ENCODE measurements at regions not wholly inside any gene's neighbourhood (a gene's known extent, or its start where the extent isn't known, plus 50 kb on each side); places are given as distances from the start of the nearest gene placed in this dataset.
"Not testable (repeated sequence)": the region's sequence is repeated elsewhere in the genome, so short reads cannot be mapped to it uniquely, and the experiment has no call there.

DNA sequence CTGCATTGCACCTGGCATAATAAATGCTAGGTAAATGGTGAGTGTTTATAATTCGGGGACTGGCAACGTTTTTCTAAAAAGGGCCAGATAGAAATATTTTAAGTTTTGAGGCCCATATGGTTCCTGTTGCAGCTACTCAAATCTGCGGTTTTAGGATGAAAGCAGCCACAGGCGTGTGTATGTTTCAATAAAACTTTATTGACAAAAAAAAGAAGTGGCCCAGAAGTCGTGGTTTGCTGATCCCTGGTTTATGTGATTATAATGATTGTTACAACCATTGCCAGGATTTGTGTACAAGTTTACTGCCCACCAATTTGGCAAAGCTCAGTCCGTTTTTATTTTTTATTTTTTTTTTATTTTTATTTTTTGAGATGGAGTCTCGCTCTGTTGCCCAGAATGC, 536.1 kb downstream of the XYLT1 start:
- 83 to 95% methylated on average over 7 of the region's 7 CpGs for WGBS, 2 donors
- intact Hi-C loops (cut with DNase I): no loop called here
- Histone ChIP-seq H3K27me3 (peaks cover 0 to 22% (median 0%) of the 10 kb centered on the region in 4 donors), H3K27ac (no peak overlapping the region), H3K36me3 (no peaks in the 10 kb centered on the region), H3K9me3 (no peaks in the 10 kb centered on the region), H3K4me1 (peaks cover 0 to 12% (median 0%) of the 10 kb centered on the region in 3 donors), H3K4me3 (no peak overlapping the region)
- no peak for DNase-seq
- TF ChIP-seq, protein P1, sequence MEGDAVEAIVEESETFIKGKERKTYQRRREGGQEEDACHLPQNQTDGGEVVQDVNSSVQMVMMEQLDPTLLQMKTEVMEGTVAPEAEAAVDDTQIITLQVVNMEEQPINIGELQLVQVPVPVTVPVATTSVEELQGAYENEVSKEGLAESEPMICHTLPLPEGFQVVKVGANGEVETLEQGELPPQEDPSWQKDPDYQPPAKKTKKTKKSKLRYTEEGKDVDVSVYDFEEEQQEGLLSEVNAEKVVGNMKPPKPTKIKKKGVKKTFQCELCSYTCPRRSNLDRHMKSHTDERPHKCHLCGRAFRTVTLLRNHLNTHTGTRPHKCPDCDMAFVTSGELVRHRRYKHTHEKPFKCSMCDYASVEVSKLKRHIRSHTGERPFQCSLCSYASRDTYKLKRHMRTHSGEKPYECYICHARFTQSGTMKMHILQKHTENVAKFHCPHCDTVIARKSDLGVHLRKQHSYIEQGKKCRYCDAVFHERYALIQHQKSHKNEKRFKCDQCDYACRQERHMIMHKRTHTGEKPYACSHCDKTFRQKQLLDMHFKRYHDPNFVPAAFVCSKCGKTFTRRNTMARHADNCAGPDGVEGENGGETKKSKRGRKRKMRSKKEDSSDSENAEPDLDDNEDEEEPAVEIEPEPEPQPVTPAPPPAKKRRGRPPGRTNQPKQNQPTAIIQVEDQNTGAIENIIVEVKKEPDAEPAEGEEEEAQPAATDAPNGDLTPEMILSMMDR (IDR thresholded peaks at IDR 0.05): no peak
- TF ChIP-seq POLR2A (IDR thresholded peaks at IDR 0.05): no peak

DNA sequence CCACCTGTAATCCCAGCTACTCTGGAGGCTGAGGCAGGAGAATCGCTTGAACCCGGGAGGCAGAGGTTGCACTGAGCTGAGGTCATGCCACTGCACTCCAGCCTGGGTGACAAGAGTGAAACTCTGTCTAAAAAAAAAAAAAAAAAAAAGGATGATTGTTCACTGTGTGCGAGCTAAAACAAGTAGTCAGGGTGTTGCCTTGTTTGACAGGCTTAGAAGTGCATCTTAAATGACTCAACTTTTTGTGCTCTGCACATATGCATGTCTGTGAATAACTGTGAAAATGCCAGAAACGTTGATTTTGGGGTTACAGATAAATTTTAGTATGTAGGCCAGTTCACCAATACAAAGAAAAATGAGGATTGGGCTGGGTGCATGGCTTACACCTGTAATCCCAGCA, 534.9 kb downstream of the XYLT1 start:
- H3K4me3 ChIP-seq; DNase-seq; H3K9me3 ChIP-seq; intact Hi-C loops (cut with DNase I); H3K27ac ChIP-seq; H3K36me3 ChIP-seq: not testable (repeated sequence)
- 39 to 56% methylated on average over 4 of the region's 4 CpGs for WGBS, 2 donors
- peaks cover 0 to 30% (median 0%) of the 10 kb centered on the region in 4 donors for H3K27me3 ChIP-seq
- H3K4me1 ChIP-seq: peaks cover 0 to 12% (median 0%) of the 10 kb centered on the region in 3 donors

DNA sequence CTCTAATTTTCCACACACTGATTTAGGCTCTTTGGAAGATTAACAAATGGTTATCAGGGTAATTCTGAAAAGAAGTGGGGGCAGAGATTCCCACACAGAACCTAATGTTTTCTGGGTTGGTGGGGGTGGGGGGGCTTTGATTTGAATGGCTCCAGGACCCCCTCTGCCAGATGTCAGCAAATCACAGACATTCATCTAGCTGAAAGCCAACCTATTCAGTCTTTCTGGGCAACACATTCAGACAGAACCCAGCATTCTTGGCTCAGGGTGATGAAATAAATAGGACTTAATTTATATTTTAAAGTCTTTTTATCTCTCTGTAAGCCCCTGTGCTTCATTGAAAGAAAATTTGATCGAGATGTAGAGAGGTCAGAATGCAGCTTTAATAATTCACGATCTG, 533.2 kb downstream of the XYLT1 start:
- 59 to 73% methylated on average over 2 of the region's 2 CpGs for WGBS, 2 donors
- no peak overlapping the region for H3K27ac ChIP-seq
- peaks cover 0 to 33% (median 0%) of the 10 kb centered on the region in 4 donors for H3K27me3 ChIP-seq
- H3K9me3 ChIP-seq: no peaks in the 10 kb centered on the region
- TF ChIP-seq POLR2A (IDR thresholded peaks at IDR 0.05): no peak
- TF ChIP-seq, protein P1 (IDR thresholded peaks at IDR 0.05): no peak
- intact Hi-C loops (cut with DNase I): no loop called here
- no peak overlapping the region for H3K4me3 ChIP-seq
- no peaks in the 10 kb centered on the region for H3K36me3 ChIP-seq
- no peak for DNase-seq
- peaks cover 0 to 12% (median 0%) of the 10 kb centered on the region in 3 donors for H3K4me1 ChIP-seq

DNA sequence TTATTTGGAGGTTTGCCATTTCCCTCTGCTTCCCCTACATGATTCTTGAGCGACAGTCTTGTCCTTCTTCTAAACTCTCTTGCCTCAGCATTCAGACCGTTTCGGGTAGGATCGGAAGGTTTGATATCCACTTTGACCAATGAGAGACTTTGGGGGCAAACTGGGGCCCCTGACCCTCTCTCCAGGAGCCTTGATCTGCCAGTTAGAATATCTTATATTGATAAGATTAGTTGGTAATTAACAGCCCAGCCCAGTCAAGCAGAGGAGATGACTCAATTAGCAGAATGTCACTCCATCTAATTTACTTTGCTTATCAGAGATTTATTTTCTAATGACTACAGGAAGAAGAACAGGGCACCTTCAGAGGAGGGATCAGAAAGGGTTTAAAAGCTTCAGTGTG, 532.8 kb downstream of the XYLT1 start:
- H3K4me1 ChIP-seq: peaks cover 0 to 12% (median 0%) of the 10 kb centered on the region in 3 donors
- H3K36me3 ChIP-seq: no peaks in the 10 kb centered on the region
- H3K9me3 ChIP-seq: no peaks in the 10 kb centered on the region
- no peak for DNase-seq
- WGBS, 2 donors: 38 to 44% methylated on average over 4 of the region's 4 CpGs
- intact Hi-C loops (cut with DNase I): no loop called here
- no peak overlapping the region for H3K4me3 ChIP-seq
- TF ChIP-seq, protein P1 (IDR thresholded peaks at IDR 0.05): no peak
- TF ChIP-seq POLR2A (IDR thresholded peaks at IDR 0.05): no peak
- H3K27ac ChIP-seq: no peak overlapping the region
- peaks cover 0 to 34% (median 0%) of the 10 kb centered on the region in 4 donors for H3K27me3 ChIP-seq

DNA sequence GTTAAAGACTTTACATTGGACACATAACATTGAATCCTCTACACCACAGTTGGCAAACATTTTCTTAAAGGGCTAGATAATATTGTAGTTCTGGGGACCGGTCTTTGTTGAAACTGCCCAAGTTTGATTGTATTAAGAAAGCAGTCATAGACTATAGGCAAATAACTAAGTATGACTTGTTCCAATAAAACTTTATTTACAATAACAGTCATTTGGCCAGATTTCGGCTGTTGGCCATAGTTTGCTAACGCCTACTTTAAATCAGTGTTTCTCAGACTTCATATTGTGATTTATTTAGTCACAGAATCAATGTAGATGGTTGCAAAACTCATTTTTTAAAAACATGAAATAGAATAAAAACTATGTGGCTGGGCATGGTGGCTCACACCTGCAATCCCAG, 531.8 kb downstream of the XYLT1 start:
- 65 to 87% methylated on average over 3 of the region's 3 CpGs for WGBS, 2 donors
- H3K27ac ChIP-seq: no peak overlapping the region
- TF ChIP-seq, protein P1 (IDR thresholded peaks at IDR 0.05): no peak
- TF ChIP-seq POLR2A (IDR thresholded peaks at IDR 0.05): no peak

DNA sequence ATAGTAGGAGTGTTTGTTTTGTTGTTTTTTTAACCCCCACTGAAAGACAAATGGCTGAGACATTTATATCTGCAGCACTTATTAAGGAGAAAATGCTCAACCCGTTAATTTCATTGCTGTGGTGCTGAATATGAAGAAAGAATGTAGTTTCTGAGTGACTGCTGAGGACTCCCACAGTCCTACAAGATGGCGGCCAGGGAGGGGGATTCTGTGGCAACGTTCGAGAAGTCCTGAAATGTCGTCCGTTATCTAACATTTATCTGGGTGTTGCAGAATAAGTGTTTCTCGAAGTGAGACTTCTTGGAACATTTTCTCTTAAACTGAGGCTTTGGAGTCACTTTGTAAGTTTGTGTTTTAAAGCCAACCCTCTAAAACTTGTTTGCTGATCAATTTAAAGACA, 530.4 kb downstream of the XYLT1 start:
- intact Hi-C loops (cut with DNase I): no loop called here
- 51 to 53% methylated on average over 7 of the region's 7 CpGs for WGBS, 2 donors
- Histone ChIP-seq H3K9me3 (no peaks in the 10 kb centered on the region), H3K36me3 (no peaks in the 10 kb centered on the region), H3K4me3 (no peak overlapping the region), H3K27ac (no peak overlapping the region), H3K27me3 (peaks cover 0 to 27% (median 0%) of the 10 kb centered on the region in 4 donors), H3K4me1 (peaks cover 0 to 3% (median 0%) of the 10 kb centered on the region in 3 donors)
- TF ChIP-seq, protein P1 (IDR thresholded peaks at IDR 0.05): no peak
- no peak for TF ChIP-seq POLR2A (IDR thresholded peaks at IDR 0.05)
- no peak for DNase-seq

More for the DNA sequence above, 531.8 kb downstream of the XYLT1 start:
- Histone ChIP-seq H3K36me3 (no peaks in the 10 kb centered on the region), H3K27me3 (peaks cover 0 to 31% (median 0%) of the 10 kb centered on the region in 4 donors), H3K9me3 (no peaks in the 10 kb centered on the region), H3K4me3 (no peak overlapping the region), H3K4me1 (peaks cover 0 to 7% (median 0%) of the 10 kb centered on the region in 3 donors)
- intact Hi-C loops (cut with DNase I): no loop called here
- no peak for DNase-seq

DNA sequence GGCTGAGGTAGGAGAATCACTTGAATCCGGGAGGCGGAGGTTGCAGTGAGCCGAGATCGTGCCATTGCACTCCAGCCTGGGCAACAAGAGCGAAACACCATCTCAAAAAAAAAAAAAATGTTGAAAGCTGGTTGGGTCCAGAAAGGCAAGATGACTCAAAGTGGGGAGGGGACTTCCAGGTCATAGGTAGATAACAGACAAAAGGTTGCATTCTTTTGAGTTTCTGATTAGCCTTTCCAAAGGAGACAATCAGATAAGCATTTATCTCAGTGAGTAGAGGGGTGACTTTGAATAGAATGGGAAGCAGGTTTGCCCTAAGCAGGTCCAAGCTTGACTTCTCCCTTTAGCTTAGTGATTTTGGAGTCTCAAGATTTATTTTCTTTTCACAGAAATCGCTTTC, 527.9 kb downstream of the XYLT1 start:
- DNase-seq; H3K36me3 ChIP-seq; H3K4me1 ChIP-seq; H3K27ac ChIP-seq; H3K9me3 ChIP-seq; H3K4me3 ChIP-seq; intact Hi-C loops (cut with DNase I): not testable (repeated sequence)
- H3K27me3 ChIP-seq: peaks cover 0 to 26% (median 0%) of the 10 kb centered on the region in 4 donors
- WGBS, 2 donors: 49 to 64% methylated on average over 3 to 6 of the region's 6 CpGs

All from esophagus squamous epithelium (tissue), 5 donors.